SK-N-MC (cell line): ENCODE measurements at regions not wholly inside any gene's neighbourhood (a gene's known extent, or its start where the extent isn't known, plus 50 kb on each side); places are given as distances from the start of the nearest gene placed in this dataset.

Experiments used
- EZH2 ChIP-seq: fragments of 200-600 bp; sonication (generic); IDR thresholded peaks from one replicate; pipeline ENCODE4 v1.6.1; 2017; ENCODE audit warnings: antibody characterized with exemption
- FOXP2 ChIP-seq: optimal IDR thresholded peaks from 2 replicates; pipeline ENCODE3; 2011; ENCODE audit warnings: mild to moderate bottlenecking, moderate library complexity; ENCODE audit not compliant: insufficient read depth; ENCODE audit errors: extremely low read length, control extremely low read depth
- POLR2AphosphoS5 ChIP-seq: IDR thresholded peaks from 2 replicates; pipeline ENCODE4 v1.6.1; 2012; ENCODE audit warnings: mild to moderate bottlenecking, low read depth, low read length, borderline replicate concordance

GRCh38 chr10:121127151-121127906 is 276.2 kb downstream of the WDR11 start:
- TF ChIP-seq FOXP2: no peak
- TF ChIP-seq EZH2: no peak
- no peak for TF ChIP-seq POLR2AphosphoS5
